Fibroblast of lung (primary cell): ENCODE measurements at regions not wholly inside any gene's neighbourhood (a gene's known extent, or its start where the extent isn't known, plus 50 kb on each side); places are given as distances from the start of the nearest gene placed in this dataset.

ENCODE experiments used
- DNase-seq, 2 donors: peaks; one replicate each; pipeline versions ENCODE4 v3.0.0 to v3.0.0-alpha.2; 2010; ENCODE audit warnings: low read depth in 2 of 2
- H2AFZ ChIP-seq: 2 replicates; pipeline ENCODE4 v1.5.1; 2012; ENCODE audit warnings: low read length, control low read depth, inconsistent platforms
- H3K27ac ChIP-seq: 2 replicates; pipeline ENCODE4 v1.5.1; 2011; ENCODE audit warnings: low read length, control low read depth; ENCODE audit not compliant: insufficient read depth
- H3K27me3 ChIP-seq: 2 replicates; pipeline ENCODE4 v1.5.1; 2011; ENCODE audit warnings: mild to moderate bottlenecking, low read length; ENCODE audit not compliant: control insufficient read depth, insufficient read depth
- H3K36me3 ChIP-seq: 2 replicates; pipeline ENCODE4 v1.5.1; 2011; ENCODE audit warnings: low read length; ENCODE audit not compliant: control insufficient read depth, insufficient read depth
- H3K4me1 ChIP-seq: 2 replicates; pipeline ENCODE4 v1.5.1; 2011; ENCODE audit warnings: low read length; ENCODE audit not compliant: control insufficient read depth, insufficient read depth; ENCODE audit errors: extremely low read depth
- H3K4me2 ChIP-seq: 2 replicates; pipeline ENCODE4 v1.5.1; 2011; ENCODE audit warnings: low read length, control low read depth; ENCODE audit not compliant: insufficient read depth; ENCODE audit errors: extremely low read depth
- H3K4me3 ChIP-seq, 4 experiments: fragments of 200-600 bp in 1 of 4; sonication (generic) in 1 of 4; replicated peaks in 1 of 4; 2 replicates each; pipeline ENCODE4 v1.5.1; 2011 to 2016; ENCODE audit warnings: low read length in 4 of 4, low read depth in 3 of 4, mild to moderate bottlenecking in 3 of 4, control low read depth in 2 of 4, inconsistent platforms in 1 of 4, mixed read lengths in 1 of 4; ENCODE audit not compliant: insufficient read depth in 1 of 4; ENCODE audit errors: control extremely low read depth in 1 of 4
- H3K79me2 ChIP-seq: 2 replicates; pipeline ENCODE4 v1.5.1; 2012; ENCODE audit warnings: mild to moderate bottlenecking, low read length, inconsistent platforms; ENCODE audit not compliant: control insufficient read depth, insufficient read depth
- H3K9ac ChIP-seq: 2 replicates; pipeline ENCODE4 v1.5.1; 2011; ENCODE audit warnings: mild to moderate bottlenecking, low read length, control low read depth; ENCODE audit not compliant: insufficient read depth
- H3K9me3 ChIP-seq: 2 replicates; pipeline ENCODE4 v1.5.1; 2012; ENCODE audit warnings: low read depth, low read length; ENCODE audit not compliant: control insufficient read depth, insufficient read depth
- H4K20me1 ChIP-seq: 2 replicates; pipeline ENCODE4 v1.5.1; 2011; ENCODE audit warnings: low read length; ENCODE audit not compliant: control insufficient read depth, insufficient read depth; ENCODE audit errors: extremely low read depth
- EZH2 ChIP-seq: IDR thresholded peaks from 2 replicates; pipeline ENCODE4 v1.5.1; 2012; ENCODE audit warnings: low read length, control low read depth, mild to moderate bottlenecking; ENCODE audit errors: missing control alignments
- TF ChIP-seq, protein P1 (sequence below), 2 donors: IDR thresholded peaks in 1 of 2; conservative IDR thresholded peaks in 1 of 2; 1 replicate in 1 of 2; 2 replicates in 1 of 2; pipeline ENCODE4 v1.5.1; 2011 to 2012; ENCODE audit warnings: low read length in 2 of 2, control low read depth in 1 of 2, inconsistent platforms in 1 of 2, low read depth in 1 of 2, mild to moderate bottlenecking in 1 of 2

DNA sequence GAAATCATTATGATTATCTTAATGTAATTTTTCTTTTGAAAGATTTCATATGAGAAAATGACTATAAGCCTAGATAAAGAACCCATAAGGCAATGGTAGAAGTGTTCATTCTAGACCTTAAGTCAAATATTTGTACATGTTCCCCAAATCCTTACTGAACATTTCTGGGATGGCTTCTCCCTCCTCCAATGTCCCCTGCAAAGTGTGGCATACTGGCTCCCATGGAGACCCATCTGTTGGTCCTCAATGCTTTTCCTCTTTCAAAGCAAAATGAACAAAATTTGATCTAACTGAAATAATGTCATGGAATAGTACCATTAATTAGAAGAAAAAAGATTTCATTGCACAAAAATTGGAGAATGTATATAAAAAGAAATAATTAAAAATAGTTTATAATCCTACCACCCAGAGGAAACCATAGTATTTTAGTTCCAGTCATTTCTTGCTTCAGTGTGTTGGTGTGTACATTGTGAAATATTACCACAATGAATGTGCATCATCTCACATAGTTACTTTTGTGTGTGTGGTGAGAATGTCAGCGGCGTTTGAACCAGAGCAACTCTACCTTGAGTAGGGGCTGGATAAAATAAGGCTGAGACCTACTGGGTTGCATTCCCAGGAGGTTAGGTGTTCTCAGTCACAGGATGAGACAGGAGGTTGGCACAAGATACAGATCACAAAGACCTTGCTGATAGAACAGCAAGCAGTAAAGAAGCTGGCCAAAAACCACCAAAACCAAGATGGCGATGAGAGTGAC lies 181.3 kb downstream of the UXS1 start:
- Histone ChIP-seq H4K20me1 (no peaks in the 10 kb centered on the region), H3K9ac (no peak overlapping the region), H2AFZ (no peak overlapping the region), H3K4me1 (no peaks in the 10 kb centered on the region), H3K4me3 (no peak overlapping the region), H3K9me3 (no peaks in the 10 kb centered on the region), H3K27me3 (no peaks in the 10 kb centered on the region), H3K36me3 (no peaks in the 10 kb centered on the region), H3K27ac (no peak overlapping the region), H3K4me2 (no peak overlapping the region), H3K79me2 (no peaks in the 10 kb centered on the region)
- TF ChIP-seq, protein P1, sequence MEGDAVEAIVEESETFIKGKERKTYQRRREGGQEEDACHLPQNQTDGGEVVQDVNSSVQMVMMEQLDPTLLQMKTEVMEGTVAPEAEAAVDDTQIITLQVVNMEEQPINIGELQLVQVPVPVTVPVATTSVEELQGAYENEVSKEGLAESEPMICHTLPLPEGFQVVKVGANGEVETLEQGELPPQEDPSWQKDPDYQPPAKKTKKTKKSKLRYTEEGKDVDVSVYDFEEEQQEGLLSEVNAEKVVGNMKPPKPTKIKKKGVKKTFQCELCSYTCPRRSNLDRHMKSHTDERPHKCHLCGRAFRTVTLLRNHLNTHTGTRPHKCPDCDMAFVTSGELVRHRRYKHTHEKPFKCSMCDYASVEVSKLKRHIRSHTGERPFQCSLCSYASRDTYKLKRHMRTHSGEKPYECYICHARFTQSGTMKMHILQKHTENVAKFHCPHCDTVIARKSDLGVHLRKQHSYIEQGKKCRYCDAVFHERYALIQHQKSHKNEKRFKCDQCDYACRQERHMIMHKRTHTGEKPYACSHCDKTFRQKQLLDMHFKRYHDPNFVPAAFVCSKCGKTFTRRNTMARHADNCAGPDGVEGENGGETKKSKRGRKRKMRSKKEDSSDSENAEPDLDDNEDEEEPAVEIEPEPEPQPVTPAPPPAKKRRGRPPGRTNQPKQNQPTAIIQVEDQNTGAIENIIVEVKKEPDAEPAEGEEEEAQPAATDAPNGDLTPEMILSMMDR (conservative IDR thresholded peaks at IDR 0.05 in 1 of 2, IDR thresholded peaks at IDR 0.05 in 1 of 2; ENCODE audit: low read depth in 1 of 2, low read length in 2 of 2) = no peak
- no peak for TF ChIP-seq EZH2
- DNase-seq = no peak

DNA sequence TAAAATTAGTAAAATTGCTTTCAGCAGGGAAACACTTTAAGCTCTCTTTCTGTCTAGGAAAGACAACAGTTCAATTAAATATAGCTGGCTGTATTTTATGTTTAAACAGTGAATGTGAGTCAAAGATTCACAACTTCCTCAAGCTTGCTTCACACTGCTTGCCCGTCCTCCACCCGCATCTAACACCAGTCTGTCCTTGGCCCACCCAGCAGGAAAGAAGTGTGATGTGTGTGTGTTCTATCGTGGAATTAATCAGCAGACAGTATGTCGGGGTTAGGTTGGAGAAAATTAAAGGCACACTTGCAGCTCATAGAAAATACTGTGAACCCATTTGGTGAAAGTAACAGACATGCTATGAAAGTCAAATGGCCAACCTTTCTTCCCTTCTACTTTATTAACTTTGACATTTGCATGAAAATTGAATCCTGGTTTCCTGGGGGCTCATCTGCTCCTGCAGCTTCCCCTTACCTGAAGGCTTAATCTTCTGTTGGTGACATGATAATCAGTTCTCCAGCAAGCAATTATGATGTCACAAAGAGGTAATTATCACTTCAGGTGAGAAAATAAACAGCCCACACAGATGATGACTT lies 182.0 kb downstream of the UXS1 start:
- DNase-seq = no peak
- Histone ChIP-seq H3K27ac (no peak overlapping the region), H3K9me3 (no peaks in the 10 kb centered on the region), H3K9ac (no peak overlapping the region), H2AFZ (no peak overlapping the region), H3K4me1 (no peaks in the 10 kb centered on the region), H3K4me2 (no peak overlapping the region), H3K27me3 (no peaks in the 10 kb centered on the region), H3K79me2 (no peaks in the 10 kb centered on the region), H3K36me3 (no peaks in the 10 kb centered on the region), H4K20me1 (no peaks in the 10 kb centered on the region), H3K4me3 (no peak overlapping the region)
- TF ChIP-seq, protein P1 (conservative IDR thresholded peaks at IDR 0.05 in 1 of 2, IDR thresholded peaks at IDR 0.05 in 1 of 2; ENCODE audit: low read depth in 1 of 2, low read length in 2 of 2) = no peak
- no peak for TF ChIP-seq EZH2

DNA sequence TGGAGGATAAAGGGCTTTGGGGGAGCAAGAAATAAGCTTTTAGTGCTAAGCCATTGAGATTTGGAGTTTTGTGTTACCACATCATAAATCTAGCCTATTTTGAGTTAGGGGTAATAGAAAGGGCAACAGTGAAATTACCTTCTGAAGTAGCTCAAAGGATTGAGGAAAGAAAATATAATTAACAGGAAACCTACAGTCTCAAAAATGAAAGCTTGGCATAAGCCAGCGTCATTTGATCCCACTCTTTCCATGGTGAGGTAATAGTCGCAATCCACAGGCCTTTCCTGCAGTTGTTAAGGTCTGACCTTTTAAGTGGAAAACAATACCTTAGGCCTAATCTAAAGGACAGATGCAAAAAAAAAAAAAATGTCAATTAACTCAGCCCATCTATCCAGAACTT lies 182.7 kb downstream of the UXS1 start:
- Histone ChIP-seq H3K27me3 (no peaks in the 10 kb centered on the region), H3K4me1 (no peaks in the 10 kb centered on the region), H3K9ac (no peak overlapping the region), H3K79me2 (no peaks in the 10 kb centered on the region), H4K20me1 (no peaks in the 10 kb centered on the region), H2AFZ (no peak overlapping the region), H3K36me3 (no peaks in the 10 kb centered on the region), H3K4me3 (no peak overlapping the region), H3K27ac (no peak overlapping the region), H3K4me2 (no peak overlapping the region), H3K9me3 (no peaks in the 10 kb centered on the region)
- TF ChIP-seq EZH2 = no peak
- no peak for DNase-seq
